ENCODE measurements at regions not wholly inside any gene's neighbourhood (a gene's known extent, or its start where the extent isn't known, plus 50 kb on each side); places are given as distances from the start of the nearest gene placed in this dataset.
A peak's percentile ranks its signal among the peaks of the same experiment; 100 is the strongest.

- TF ChIP-seq EZH2 (IDR thresholded peaks at IDR 0.05; ENCODE audit: borderline replicate concordance, low read depth, low read length, poor library complexity, severe bottlenecking) = no peak
- no peak for TF ChIP-seq CTCF (conservative IDR thresholded peaks at IDR 0.05; ENCODE audit: low read depth, low read length)
- H3K4me1 ChIP-seq (ENCODE audit: insufficient read depth, low read length, poor library complexity, severe bottlenecking) = peaks cover 20% of the 10 kb centered on the region
- CTCF ChIA-PET = no interaction called here
- DNase-seq (ENCODE audit: low spot score) = no peak
- H3K27me3 ChIP-seq (replicated peaks; ENCODE audit: insufficient read depth, low read depth, low read length, poor library complexity) = no peaks in the 10 kb centered on the region
- no peaks in the 10 kb centered on the region for H3K9me3 ChIP-seq (ENCODE audit: low read depth, low read length, poor library complexity, severe bottlenecking)
- POLR2A ChIA-PET (ENCODE audit: low non-redundant PET) = no interaction called here
- H3K36me3 ChIP-seq (ENCODE audit: insufficient read depth, low read length, poor library complexity, severe bottlenecking) = no peaks in the 10 kb centered on the region
- H3K4me3 ChIP-seq (ENCODE audit: low read depth, low read length, poor library complexity, severe bottlenecking) = peak overlapping the region; percentile 3
- no TSS peak for BruUV-seq (replicated peaks)
- intact Hi-C loops (cut with micrococcal nuclease; ENCODE audit: unreplicated experiment) = no loop called here
- H3K27ac ChIP-seq (ENCODE audit: low read depth, low read length, poor library complexity, severe bottlenecking) = no peak overlapping the region
Observed at GRCh38 chr6:90891355-90891754, 304.5 kb upstream of the MAP3K7 start.

GRCh38 chr6:90890683-90891330 is 303.9 kb upstream of the MAP3K7 start:
- Histone ChIP-seq H3K9me3 (ENCODE audit: low read depth, low read length, poor library complexity, severe bottlenecking) (no peaks in the 10 kb centered on the region), H3K4me3 (ENCODE audit: low read depth, low read length, poor library complexity, severe bottlenecking) (peak overlapping the region; percentile 3), H3K27me3 (replicated peaks; ENCODE audit: insufficient read depth, low read depth, low read length, poor library complexity) (no peaks in the 10 kb centered on the region), H3K27ac (ENCODE audit: low read depth, low read length, poor library complexity, severe bottlenecking) (no peak overlapping the region), H3K4me1 (ENCODE audit: insufficient read depth, low read length, poor library complexity, severe bottlenecking) (peaks cover 15% of the 10 kb centered on the region), H3K36me3 (ENCODE audit: insufficient read depth, low read length, poor library complexity, severe bottlenecking) (no peaks in the 10 kb centered on the region)
- peak; percentile 71 for DNase-seq (ENCODE audit: low spot score)
- TF ChIP-seq EZH2 (IDR thresholded peaks at IDR 0.05; ENCODE audit: borderline replicate concordance, low read depth, low read length, poor library complexity, severe bottlenecking) = no peak
- no peak for TF ChIP-seq CTCF (conservative IDR thresholded peaks at IDR 0.05; ENCODE audit: low read depth, low read length)
- CTCF ChIA-PET = no interaction called here
- no TSS peak for BruUV-seq (replicated peaks)
- intact Hi-C loops (cut with micrococcal nuclease; ENCODE audit: unreplicated experiment) = no loop called here
- POLR2A ChIA-PET (ENCODE audit: low non-redundant PET) = no interaction called here

- Histone ChIP-seq H3K4me1 (ENCODE audit: insufficient read depth, low read length, poor library complexity, severe bottlenecking) (peaks cover 12% of the 10 kb centered on the region), H3K4me3 (ENCODE audit: low read depth, low read length, poor library complexity, severe bottlenecking) (no peak overlapping the region), H3K27ac (ENCODE audit: low read depth, low read length, poor library complexity, severe bottlenecking) (no peak overlapping the region), H3K36me3 (ENCODE audit: insufficient read depth, low read length, poor library complexity, severe bottlenecking) (no peaks in the 10 kb centered on the region), H3K27me3 (replicated peaks; ENCODE audit: insufficient read depth, low read depth, low read length, poor library complexity) (no peaks in the 10 kb centered on the region), H3K9me3 (ENCODE audit: low read depth, low read length, poor library complexity, severe bottlenecking) (no peaks in the 10 kb centered on the region)
- ChIA-PET CTCF (no interaction called here), POLR2A (ENCODE audit: low non-redundant PET) (no interaction called here)
- BruUV-seq (replicated peaks) = no TSS peak
- intact Hi-C loops (cut with micrococcal nuclease; ENCODE audit: unreplicated experiment) = no loop called here
- DNase-seq (ENCODE audit: low spot score) = no peak
- TF ChIP-seq CTCF (conservative IDR thresholded peaks at IDR 0.05; ENCODE audit: low read depth, low read length) (no peak), EZH2 (IDR thresholded peaks at IDR 0.05; ENCODE audit: borderline replicate concordance, low read depth, low read length, poor library complexity, severe bottlenecking) (no peak)
Observed at GRCh38 chr6:90887764-90888163, 300.9 kb upstream of the MAP3K7 start.

Measured in A673 (cell line).